NCI-H1092 (cell line): ENCODE measurements at regions not wholly inside any gene's neighbourhood (a gene's known extent, or its start where the extent isn't known, plus 50 kb on each side); places are given as distances from the start of the nearest gene placed in this dataset.
"Not testable (repeated sequence)": the region's sequence is repeated elsewhere in the genome, so short reads cannot be mapped to it uniquely, and the experiment has no call there.

Source experiments
- DNase-seq: peaks from one replicate; lab custom pipeline; 2025; lab: John Stamatoyannopoulos, UW

GRCh38 chr16:13718748-13719147 lies 201.2 kb upstream of the ERCC4 start:
- DNase-seq = no peak

- DNase-seq = no peak
Measured at GRCh38 chr16:13727943-13728342, 192.0 kb upstream of the ERCC4 start.

GRCh38 chr16:13733561-13733960 lies 186.4 kb upstream of the ERCC4 start:
- DNase-seq = no peak

GRCh38 chr16:13739621-13740373 lies 180.2 kb upstream of the ERCC4 start:
- not testable (repeated sequence) for DNase-seq

GRCh38 chr16:13742928-13743327 lies 177.0 kb upstream of the ERCC4 start:
- DNase-seq = no peak

GRCh38 chr16:13743571-13743970 lies 176.4 kb upstream of the ERCC4 start:
- DNase-seq = no peak

- no peak for DNase-seq
Measured at GRCh38 chr16:13756411-13757140, 163.4 kb upstream of the ERCC4 start.

- DNase-seq = no peak
Measured at GRCh38 chr16:13766334-13766733, 153.6 kb upstream of the ERCC4 start.

GRCh38 chr16:13767215-13767614 lies 152.7 kb upstream of the ERCC4 start:
- DNase-seq = no peak

GRCh38 chr16:13768471-13768870 lies 151.5 kb upstream of the ERCC4 start:
- DNase-seq = no peak

GRCh38 chr16:13770436-13770835 lies 149.5 kb upstream of the ERCC4 start:
- no peak for DNase-seq

- no peak for DNase-seq
Measured at GRCh38 chr16:13772782-13773181, 147.2 kb upstream of the ERCC4 start.

GRCh38 chr16:13779676-13780075 lies 140.3 kb upstream of the ERCC4 start:
- DNase-seq = no peak

- no peak for DNase-seq
Measured at GRCh38 chr16:13780406-13781168, 139.4 kb upstream of the ERCC4 start.

- DNase-seq = no peak
Measured at GRCh38 chr16:13781169-13781564, 138.8 kb upstream of the ERCC4 start.

GRCh38 chr16:13781575-13782338 lies 138.2 kb upstream of the ERCC4 start:
- DNase-seq = no peak

- no peak for DNase-seq
Measured at GRCh38 chr16:13791095-13791494, 128.9 kb upstream of the ERCC4 start.

GRCh38 chr16:13793841-13794409 lies 126.0 kb upstream of the ERCC4 start:
- no peak for DNase-seq

GRCh38 chr16:13795131-13795530 lies 124.8 kb upstream of the ERCC4 start:
- DNase-seq = no peak

- DNase-seq = no peak
Measured at GRCh38 chr16:13797718-13798117, 122.2 kb upstream of the ERCC4 start.

GRCh38 chr16:13798211-13798610 lies 121.7 kb upstream of the ERCC4 start:
- no peak for DNase-seq

GRCh38 chr16:13803974-13804373 lies 116.0 kb upstream of the ERCC4 start:
- DNase-seq = no peak
